Amygdala (tissue), 56 donors: ENCODE measurements at regions not wholly inside any gene's neighbourhood (a gene's known extent, or its start where the extent isn't known, plus 50 kb on each side); places are given as distances from the start of the nearest gene placed in this dataset.
"Not testable (repeated sequence)": the region's sequence is repeated elsewhere in the genome, so short reads cannot be mapped to it uniquely, and the experiment has no call there.

Source experiments
- DNase-seq, 56 donors: peaks; one replicate each; lab custom pipeline; 2025; lab: John Stamatoyannopoulos, UW

GRCh38 chr15:35286721-35287120 lies 201.6 kb upstream of the NANOGP8 start:
- no peak for DNase-seq

GRCh38 chr15:35282965-35283496 lies 197.9 kb upstream of the NANOGP8 start:
- no peak for DNase-seq

- no peak for DNase-seq
Measured at GRCh38 chr15:35281515-35281914, 196.4 kb upstream of the NANOGP8 start.

GRCh38 chr15:35279811-35280210 lies 194.7 kb upstream of the NANOGP8 start:
- DNase-seq, result no peak

DNA sequence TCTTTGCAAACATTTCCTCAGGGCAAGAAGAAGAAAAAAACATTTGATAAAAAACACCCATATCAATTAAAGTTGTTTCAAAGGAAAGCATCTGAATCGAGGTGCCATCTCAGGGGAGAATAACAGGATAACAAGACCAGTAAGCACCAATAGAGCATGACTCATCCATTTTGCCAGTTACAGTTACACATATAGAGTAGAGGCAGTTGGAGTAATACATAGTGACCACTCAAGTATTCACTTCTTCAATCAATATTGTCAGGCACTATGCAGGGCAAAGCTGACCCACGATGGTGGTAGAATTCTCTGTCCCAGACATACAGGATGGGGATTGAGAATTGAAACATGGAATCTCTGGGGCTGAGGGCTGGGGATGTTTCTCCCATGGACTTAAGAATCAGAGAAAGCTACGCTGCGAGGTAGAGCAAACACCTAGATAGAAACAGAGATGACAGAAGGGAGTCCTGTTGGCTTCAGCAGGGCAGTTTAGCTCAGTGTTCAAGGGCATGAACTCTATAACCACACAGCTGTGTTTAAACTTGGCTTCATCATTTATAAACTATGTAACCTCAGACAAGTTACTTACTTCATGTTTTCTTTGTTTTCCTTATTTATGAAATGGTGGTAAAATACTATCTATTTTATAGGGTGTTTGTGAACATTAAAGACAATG lies 186.4 kb upstream of the NANOGP8 start:
- DNase-seq, result no peak

DNA sequence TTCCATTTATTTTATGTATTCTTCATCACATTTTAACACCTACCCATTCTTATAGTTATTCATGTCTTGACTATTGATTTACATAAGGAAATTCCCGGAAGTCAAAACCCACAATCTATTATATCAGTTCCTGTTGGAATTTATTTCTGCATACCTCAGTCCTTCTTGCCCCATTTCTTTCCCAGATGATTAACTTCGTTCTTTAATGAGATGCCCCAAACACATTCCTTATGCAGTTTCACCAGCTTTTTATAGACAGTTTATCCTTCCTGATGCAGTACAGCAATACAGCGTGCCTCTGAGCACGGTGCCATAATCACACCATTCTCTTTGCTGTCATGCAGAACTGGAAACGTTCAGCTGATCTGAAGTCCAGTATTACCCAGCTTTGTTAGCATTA lies 175.8 kb upstream of the NANOGP8 start:
- no peak for DNase-seq

DNA sequence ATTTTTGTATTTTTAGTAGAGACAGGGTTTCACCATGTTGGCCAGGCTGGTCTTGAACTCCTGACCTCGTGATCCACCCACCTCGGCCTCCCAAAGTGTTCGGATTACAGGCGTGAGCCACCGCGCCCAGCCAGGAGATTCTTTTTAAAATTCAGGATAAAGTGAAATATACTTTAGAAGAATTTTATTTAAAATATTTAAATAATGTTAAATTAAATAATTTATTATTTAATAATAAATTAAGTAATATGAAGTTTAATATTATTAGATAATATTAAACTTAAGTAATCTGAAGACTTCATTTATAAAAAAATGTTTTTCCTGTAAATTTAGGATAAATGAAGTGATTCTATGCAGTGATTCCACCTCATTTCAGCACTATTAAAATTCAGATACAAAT lies 175.2 kb upstream of the NANOGP8 start:
- DNase-seq, result not testable (repeated sequence)

GRCh38 chr15:35256551-35256950 lies 171.5 kb upstream of the NANOGP8 start:
- no peak for DNase-seq

GRCh38 chr15:35256141-35256540 lies 171.0 kb upstream of the NANOGP8 start:
- no peak for DNase-seq

DNA sequence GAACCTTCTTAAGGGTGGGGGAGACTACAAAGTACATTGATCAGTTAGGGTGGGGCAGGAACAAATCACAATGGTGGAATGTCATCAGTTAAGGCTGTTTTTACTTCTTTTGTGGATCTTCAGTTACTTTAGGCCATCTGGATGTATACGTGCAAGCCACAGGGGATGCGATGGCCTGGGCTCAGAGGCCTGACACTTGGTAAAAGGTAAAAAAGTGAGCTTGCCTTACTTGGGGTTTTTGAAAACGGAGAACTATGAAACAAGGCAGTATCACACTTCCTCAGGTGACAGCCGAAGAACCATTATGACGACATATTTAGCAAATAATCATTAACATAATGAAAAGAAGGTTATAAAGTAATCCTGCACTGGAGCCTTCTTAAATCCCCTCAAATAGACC lies 169.8 kb upstream of the NANOGP8 start:
- not testable (repeated sequence) for DNase-seq

DNA sequence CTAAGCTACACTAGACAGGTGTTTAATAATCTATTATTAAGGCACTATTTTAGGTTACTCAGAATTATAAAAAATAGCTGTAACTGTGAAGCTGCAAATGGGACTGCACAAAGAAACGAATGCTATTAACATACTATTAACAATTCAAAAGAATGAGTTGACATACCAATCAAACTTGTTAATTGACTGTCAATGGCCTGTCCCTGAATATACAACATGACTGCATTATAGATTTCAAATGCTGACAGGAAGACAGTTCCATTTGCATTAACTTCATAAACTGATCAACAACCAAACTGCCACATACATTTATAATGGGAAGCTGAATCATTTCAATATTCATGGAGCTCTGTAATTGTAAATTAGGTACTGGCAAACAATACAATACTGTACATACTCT lies 169.0 kb upstream of the NANOGP8 start:
- DNase-seq, result no peak

GRCh38 chr15:35252351-35252865 lies 167.3 kb upstream of the NANOGP8 start:
- no peak for DNase-seq

DNA sequence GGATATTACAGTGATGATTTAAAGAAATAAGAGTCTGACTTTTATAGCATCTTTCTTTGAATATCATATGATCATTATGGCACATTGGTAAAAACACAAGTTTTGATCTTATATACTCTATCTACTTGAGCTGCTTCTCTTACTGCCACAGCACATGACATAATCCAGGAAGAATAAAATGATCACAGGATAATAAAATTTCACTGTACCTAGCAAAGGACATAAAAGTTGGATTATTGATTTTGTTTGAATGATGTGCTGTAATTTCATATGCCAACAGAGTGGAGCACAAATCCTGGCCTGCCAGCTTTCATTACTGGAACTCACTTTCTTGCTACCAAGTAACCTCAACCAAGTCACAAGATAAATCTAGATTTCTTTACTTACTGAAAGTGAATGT lies 162.1 kb upstream of the NANOGP8 start:
- DNase-seq, result no peak

GRCh38 chr15:35246451-35246850 lies 161.4 kb upstream of the NANOGP8 start:
- DNase-seq, result no peak

GRCh38 chr15:35245681-35246080 lies 160.6 kb upstream of the NANOGP8 start:
- not testable (repeated sequence) for DNase-seq

- no peak for DNase-seq
Measured at GRCh38 chr15:35244227-35244626, 159.1 kb upstream of the NANOGP8 start.

GRCh38 chr15:35243758-35244157 lies 158.7 kb upstream of the NANOGP8 start:
- DNase-seq, result no peak

DNA sequence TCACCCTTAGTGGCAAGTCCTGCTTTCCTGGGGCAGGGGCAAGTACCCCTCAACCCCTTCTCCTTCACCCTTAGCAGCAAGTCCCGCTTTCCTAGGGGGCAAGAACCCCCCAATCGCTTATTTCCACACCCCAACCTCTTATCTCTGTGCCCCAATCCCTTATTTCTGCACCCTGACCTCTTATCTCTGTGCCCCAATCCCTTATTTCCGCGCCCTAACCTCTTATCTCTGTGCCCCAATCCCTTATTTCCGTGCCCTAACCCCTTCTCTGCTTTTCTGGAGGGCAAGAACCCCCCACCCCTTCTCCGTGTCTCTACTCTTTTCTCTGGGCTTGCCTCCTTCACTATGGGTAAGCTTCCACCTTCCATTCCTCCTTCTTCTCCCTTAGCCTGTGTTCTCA lies 154.6 kb upstream of the NANOGP8 start:
- not testable (repeated sequence) for DNase-seq

GRCh38 chr15:35238448-35238847 lies 153.4 kb upstream of the NANOGP8 start:
- not testable (repeated sequence) for DNase-seq

GRCh38 chr15:35229085-35229484 lies 144.0 kb upstream of the NANOGP8 start:
- no peak for DNase-seq

DNA sequence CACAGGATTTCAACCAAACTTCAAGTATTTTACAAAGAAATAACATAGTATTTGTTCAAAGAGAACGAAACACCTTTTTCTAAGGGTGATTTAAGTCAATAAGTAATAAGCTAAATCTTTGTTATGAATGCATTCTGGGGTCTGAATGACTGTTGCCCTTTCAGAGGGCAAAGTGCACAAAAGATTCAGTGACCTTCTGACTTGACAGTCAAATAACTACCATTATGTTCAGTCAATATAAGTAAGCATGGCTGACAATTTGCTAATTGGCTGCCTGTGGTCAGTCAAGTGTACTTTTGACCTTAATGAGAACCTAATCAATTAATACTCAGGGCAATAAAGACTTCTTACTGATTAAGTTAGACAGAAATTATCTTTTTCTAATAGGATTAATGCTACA lies 133.1 kb upstream of the NANOGP8 start:
- no peak for DNase-seq

GRCh38 chr15:35215093-35215492 lies 130.0 kb upstream of the NANOGP8 start:
- DNase-seq, result no peak
